Nephron progenitor cell (in vitro differentiated cells): ENCODE measurements at regions not wholly inside any gene's neighbourhood (a gene's known extent, or its start where the extent isn't known, plus 50 kb on each side); places are given as distances from the start of the nearest gene placed in this dataset.

ENCODE experiments used
- DNase-seq: peaks from one replicate; pipeline ENCODE4 v3.0.0; 2021
- H3K27ac Mint-ChIP-seq: 2 replicates; pipeline ENCODE4 v1.8.0; 2021; ENCODE audit warnings: mild to moderate bottlenecking, moderate library complexity, mixed read lengths
- H3K27me3 Mint-ChIP-seq: 2 replicates; pipeline ENCODE4 v1.8.0; 2021; ENCODE audit warnings: mild to moderate bottlenecking, low read depth, mixed read lengths; ENCODE audit not compliant: poor library complexity
- H3K36me3 Mint-ChIP-seq: 2 replicates; pipeline ENCODE4 v1.8.0; 2021; ENCODE audit warnings: low read depth, mixed read lengths
- H3K4me1 Mint-ChIP-seq: 2 replicates; pipeline ENCODE4 v1.8.0; 2021; ENCODE audit warnings: mixed read lengths
- H3K4me3 Mint-ChIP-seq: 2 replicates; pipeline ENCODE4 v1.8.0; 2021; ENCODE audit warnings: mild to moderate bottlenecking, moderate library complexity, mixed read lengths
- H3K9me3 Mint-ChIP-seq: 2 replicates; pipeline ENCODE4 v1.8.0; 2021; ENCODE audit warnings: mild to moderate bottlenecking, moderate library complexity, mixed read lengths
- CTCF ChIP-seq: fragments of 200-600 bp; sonication (generic); IDR thresholded peaks from 2 replicates; pipeline ENCODE4 v1.5.0; 2021; ENCODE audit warnings: antibody characterized with exemption

GRCh38 chr7:34333925-34334324 lies 324.1 kb upstream of the NPSR1 start:
- DNase-seq: no peak
- Mint-ChIP-seq H3K9me3 (peaks cover 19% of the 10 kb centered on the region), H3K27me3 (no peaks in the 10 kb centered on the region), H3K36me3 (peaks cover 5% of the 10 kb centered on the region), H3K27ac (no peak overlapping the region), H3K4me3 (no peak overlapping the region), H3K4me1 (no peaks in the 10 kb centered on the region)
- no peak for TF ChIP-seq CTCF

GRCh38 chr7:34337163-34337562 lies 320.9 kb upstream of the NPSR1 start:
- H3K36me3 Mint-ChIP-seq: peaks cover 5% of the 10 kb centered on the region
- H3K27ac Mint-ChIP-seq: peak overlapping the region; percentile 30
- no peak for DNase-seq
- no peaks in the 10 kb centered on the region for H3K27me3 Mint-ChIP-seq
- no peak for TF ChIP-seq CTCF
- peaks cover 28% of the 10 kb centered on the region for H3K9me3 Mint-ChIP-seq
- no peak overlapping the region for H3K4me3 Mint-ChIP-seq
- peaks cover 13% of the 10 kb centered on the region for H3K4me1 Mint-ChIP-seq

- H3K4me3 Mint-ChIP-seq: no peak overlapping the region
- H3K36me3 Mint-ChIP-seq: peaks cover 5% of the 10 kb centered on the region
- peaks cover 13% of the 10 kb centered on the region for H3K4me1 Mint-ChIP-seq
- H3K9me3 Mint-ChIP-seq: peaks cover 33% of the 10 kb centered on the region
- TF ChIP-seq CTCF: no peak
- H3K27ac Mint-ChIP-seq: peak overlapping the region; percentile 50
- no peak for DNase-seq
- H3K27me3 Mint-ChIP-seq: no peaks in the 10 kb centered on the region
Observed at GRCh38 chr7:34338961-34339526, 319.0 kb upstream of the NPSR1 start.

- Mint-ChIP-seq H3K36me3 (peaks cover 5% of the 10 kb centered on the region), H3K4me3 (no peak overlapping the region), H3K4me1 (peaks cover 13% of the 10 kb centered on the region), H3K27ac (peak overlapping the region; percentile 51), H3K27me3 (no peaks in the 10 kb centered on the region), H3K9me3 (peaks cover 33% of the 10 kb centered on the region)
- no peak for TF ChIP-seq CTCF
- no peak for DNase-seq
Observed at GRCh38 chr7:34341326-34341725, 316.7 kb upstream of the NPSR1 start.

GRCh38 chr7:34342387-34342786 lies 315.6 kb upstream of the NPSR1 start:
- H3K36me3 Mint-ChIP-seq: peaks cover 1% of the 10 kb centered on the region
- no peaks in the 10 kb centered on the region for H3K27me3 Mint-ChIP-seq

More at GRCh38 chr7:34342387-34342786, 315.6 kb upstream of the NPSR1 start:
- no peak for TF ChIP-seq CTCF
- Mint-ChIP-seq H3K4me3 (no peak overlapping the region), H3K9me3 (peaks cover 28% of the 10 kb centered on the region), H3K4me1 (peaks cover 13% of the 10 kb centered on the region), H3K27ac (no peak overlapping the region)
- DNase-seq: no peak
